C4-2B (cell line): ENCODE measurements at regions not wholly inside any gene's neighbourhood (a gene's known extent, or its start where the extent isn't known, plus 50 kb on each side); places are given as distances from the start of the nearest gene placed in this dataset.

Experiments used
- ZFX ChIP-seq: fragments of 450-650 bp; IDR thresholded peaks from 2 replicates; pipeline ENCODE4 v1.6.1; 2017
- TF ChIP-seq, protein P1 (sequence below): fragments of 450-650 bp; conservative IDR thresholded peaks from 2 replicates; pipeline ENCODE4 v1.5.1; 2017; ENCODE audit warnings: mild to moderate bottlenecking

- TF ChIP-seq, protein P1, sequence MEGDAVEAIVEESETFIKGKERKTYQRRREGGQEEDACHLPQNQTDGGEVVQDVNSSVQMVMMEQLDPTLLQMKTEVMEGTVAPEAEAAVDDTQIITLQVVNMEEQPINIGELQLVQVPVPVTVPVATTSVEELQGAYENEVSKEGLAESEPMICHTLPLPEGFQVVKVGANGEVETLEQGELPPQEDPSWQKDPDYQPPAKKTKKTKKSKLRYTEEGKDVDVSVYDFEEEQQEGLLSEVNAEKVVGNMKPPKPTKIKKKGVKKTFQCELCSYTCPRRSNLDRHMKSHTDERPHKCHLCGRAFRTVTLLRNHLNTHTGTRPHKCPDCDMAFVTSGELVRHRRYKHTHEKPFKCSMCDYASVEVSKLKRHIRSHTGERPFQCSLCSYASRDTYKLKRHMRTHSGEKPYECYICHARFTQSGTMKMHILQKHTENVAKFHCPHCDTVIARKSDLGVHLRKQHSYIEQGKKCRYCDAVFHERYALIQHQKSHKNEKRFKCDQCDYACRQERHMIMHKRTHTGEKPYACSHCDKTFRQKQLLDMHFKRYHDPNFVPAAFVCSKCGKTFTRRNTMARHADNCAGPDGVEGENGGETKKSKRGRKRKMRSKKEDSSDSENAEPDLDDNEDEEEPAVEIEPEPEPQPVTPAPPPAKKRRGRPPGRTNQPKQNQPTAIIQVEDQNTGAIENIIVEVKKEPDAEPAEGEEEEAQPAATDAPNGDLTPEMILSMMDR, result no peak
- TF ChIP-seq ZFX, result no peak
These were observed 340.6 kb downstream of the CAAP1 start for GRCh38 chr9:26551971-26552370.
